ENCODE measurements at regions not wholly inside any gene's neighbourhood (a gene's known extent, or its start where the extent isn't known, plus 50 kb on each side); places are given as distances from the start of the nearest gene placed in this dataset.

DNA sequence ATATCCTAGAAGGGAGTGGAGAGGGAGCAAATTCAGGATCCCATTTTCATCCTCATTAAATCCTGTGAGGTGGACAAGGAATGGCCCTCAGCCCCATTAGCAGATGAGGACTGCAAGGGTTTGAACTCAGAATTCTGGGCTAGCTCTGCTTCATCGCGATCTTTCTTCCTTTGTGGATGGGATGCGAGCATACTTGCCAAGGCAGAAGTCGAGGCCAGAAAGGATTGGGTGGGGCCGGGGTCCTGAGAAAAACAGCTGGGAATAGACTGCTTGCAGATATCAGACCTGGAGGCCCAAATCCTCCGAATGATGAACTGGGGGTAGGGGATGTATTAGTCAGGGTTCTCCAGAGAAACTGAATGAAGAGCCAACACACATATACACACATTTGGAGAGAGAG, 179.0 kb downstream of the CHST1 start:
- TF ChIP-seq FOXM1 (IDR thresholded peaks at IDR 0.05; ENCODE audit: borderline replicate concordance, low read depth) (no peak), EP300 (IDR thresholded peaks at IDR 0.05; ENCODE audit: borderline replicate concordance) (no peak), RAD21 (IDR thresholded peaks at IDR 0.05; ENCODE audit: low read depth) (no peak), ZBTB7A (IDR thresholded peaks at IDR 0.05; ENCODE audit: low read depth) (no peak), TAF1 (IDR thresholded peaks at IDR 0.05; ENCODE audit: low read depth) (no peak), NFIC (IDR thresholded peaks at IDR 0.05) (no peak), TCF12 (IDR thresholded peaks at IDR 0.05; ENCODE audit: low read depth) (no peak), EGR1 (IDR thresholded peaks at IDR 0.05) (no peak), YY1 (IDR thresholded peaks at IDR 0.05; ENCODE audit: low read depth) (no peak), CEBPB (IDR thresholded peaks at IDR 0.05) (no peak), CREB1 (IDR thresholded peaks at IDR 0.05; ENCODE audit: low read depth) (no peak)
- TF ChIP-seq, protein P1, sequence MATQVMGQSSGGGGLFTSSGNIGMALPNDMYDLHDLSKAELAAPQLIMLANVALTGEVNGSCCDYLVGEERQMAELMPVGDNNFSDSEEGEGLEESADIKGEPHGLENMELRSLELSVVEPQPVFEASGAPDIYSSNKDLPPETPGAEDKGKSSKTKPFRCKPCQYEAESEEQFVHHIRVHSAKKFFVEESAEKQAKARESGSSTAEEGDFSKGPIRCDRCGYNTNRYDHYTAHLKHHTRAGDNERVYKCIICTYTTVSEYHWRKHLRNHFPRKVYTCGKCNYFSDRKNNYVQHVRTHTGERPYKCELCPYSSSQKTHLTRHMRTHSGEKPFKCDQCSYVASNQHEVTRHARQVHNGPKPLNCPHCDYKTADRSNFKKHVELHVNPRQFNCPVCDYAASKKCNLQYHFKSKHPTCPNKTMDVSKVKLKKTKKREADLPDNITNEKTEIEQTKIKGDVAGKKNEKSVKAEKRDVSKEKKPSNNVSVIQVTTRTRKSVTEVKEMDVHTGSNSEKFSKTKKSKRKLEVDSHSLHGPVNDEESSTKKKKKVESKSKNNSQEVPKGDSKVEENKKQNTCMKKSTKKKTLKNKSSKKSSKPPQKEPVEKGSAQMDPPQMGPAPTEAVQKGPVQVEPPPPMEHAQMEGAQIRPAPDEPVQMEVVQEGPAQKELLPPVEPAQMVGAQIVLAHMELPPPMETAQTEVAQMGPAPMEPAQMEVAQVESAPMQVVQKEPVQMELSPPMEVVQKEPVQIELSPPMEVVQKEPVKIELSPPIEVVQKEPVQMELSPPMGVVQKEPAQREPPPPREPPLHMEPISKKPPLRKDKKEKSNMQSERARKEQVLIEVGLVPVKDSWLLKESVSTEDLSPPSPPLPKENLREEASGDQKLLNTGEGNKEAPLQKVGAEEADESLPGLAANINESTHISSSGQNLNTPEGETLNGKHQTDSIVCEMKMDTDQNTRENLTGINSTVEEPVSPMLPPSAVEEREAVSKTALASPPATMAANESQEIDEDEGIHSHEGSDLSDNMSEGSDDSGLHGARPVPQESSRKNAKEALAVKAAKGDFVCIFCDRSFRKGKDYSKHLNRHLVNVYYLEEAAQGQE (IDR thresholded peaks at IDR 0.05; ENCODE audit: low read depth) = no peak
- TF ChIP-seq, protein P2, sequence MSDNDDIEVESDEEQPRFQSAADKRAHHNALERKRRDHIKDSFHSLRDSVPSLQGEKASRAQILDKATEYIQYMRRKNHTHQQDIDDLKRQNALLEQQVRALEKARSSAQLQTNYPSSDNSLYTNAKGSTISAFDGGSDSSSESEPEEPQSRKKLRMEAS (IDR thresholded peaks at IDR 0.05) = no peak
- TF ChIP-seq, protein P3, sequence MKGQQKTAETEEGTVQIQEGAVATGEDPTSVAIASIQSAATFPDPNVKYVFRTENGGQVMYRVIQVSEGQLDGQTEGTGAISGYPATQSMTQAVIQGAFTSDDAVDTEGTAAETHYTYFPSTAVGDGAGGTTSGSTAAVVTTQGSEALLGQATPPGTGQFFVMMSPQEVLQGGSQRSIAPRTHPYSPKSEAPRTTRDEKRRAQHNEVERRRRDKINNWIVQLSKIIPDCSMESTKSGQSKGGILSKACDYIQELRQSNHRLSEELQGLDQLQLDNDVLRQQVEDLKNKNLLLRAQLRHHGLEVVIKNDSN (IDR thresholded peaks at IDR 0.05) = no peak

DNA sequence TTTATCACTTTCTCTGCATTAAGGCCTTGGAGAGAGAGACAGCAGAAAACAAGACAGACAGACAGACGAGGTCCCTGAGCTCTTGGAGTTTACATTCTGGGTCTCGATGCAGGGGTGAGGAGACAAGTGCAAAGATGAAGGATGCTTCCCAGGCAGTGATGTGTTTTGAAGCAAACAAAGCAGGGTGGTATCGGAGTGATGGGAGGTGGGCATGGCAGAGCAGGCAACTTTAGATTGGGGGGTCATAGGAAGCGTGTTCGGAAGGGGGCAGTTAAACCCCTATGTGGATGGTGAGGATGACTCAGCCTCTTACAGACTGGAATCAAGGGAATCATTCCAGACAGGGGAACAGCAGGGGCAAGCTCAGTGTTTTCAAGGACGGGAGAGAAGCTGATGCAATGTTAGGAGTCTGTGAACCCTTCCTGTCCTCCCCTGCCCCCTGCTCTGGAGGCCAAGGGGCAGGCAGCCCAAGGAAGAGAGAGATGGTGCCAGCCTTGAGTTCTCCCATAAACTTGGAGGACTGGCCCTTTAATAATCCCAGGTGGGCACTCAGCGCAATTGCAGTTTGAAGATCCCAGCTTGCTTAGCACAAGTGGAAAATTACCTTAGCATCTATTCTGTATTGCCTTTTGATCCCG, 180.2 kb downstream of the CHST1 start:
- TF ChIP-seq RAD21 (IDR thresholded peaks at IDR 0.05; ENCODE audit: low read depth) = no peak
- TF ChIP-seq, protein P3 (IDR thresholded peaks at IDR 0.05) = no peak
- no peak for TF ChIP-seq CEBPB (IDR thresholded peaks at IDR 0.05)
- TF ChIP-seq TCF12 (IDR thresholded peaks at IDR 0.05; ENCODE audit: low read depth) = no peak
- no peak for TF ChIP-seq EGR1 (IDR thresholded peaks at IDR 0.05)
- TF ChIP-seq EP300 (IDR thresholded peaks at IDR 0.05; ENCODE audit: borderline replicate concordance) = no peak
- TF ChIP-seq CREB1 (IDR thresholded peaks at IDR 0.05; ENCODE audit: low read depth) = no peak

DNA sequence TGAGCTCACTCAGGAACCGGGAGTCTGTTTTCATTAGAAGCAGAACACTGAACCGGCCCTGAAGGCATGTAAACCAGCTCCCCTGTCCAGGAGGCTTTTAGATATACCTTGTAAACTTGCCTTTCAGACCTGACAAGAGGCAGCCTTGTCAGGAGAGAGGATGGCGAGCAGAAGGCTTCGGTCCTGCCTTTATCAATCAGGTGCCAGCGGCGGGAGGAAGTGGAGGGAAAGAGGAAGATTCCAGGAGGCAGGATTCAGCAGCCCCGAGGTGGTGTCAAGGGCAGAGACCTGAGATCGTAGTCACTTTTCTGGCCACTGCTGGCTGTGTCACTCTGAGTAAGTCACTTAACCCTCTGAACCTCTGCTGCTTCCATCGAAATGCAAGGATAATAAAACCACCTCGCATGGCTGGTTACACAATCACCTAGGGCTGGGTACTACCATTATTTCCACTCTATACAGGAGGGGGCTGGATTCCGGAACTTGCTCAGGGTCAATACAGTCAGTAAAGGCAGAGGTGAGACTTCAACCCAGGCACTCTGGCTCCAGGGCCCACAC, 181.0 kb downstream of the CHST1 start:
- TF ChIP-seq RAD21 (IDR thresholded peaks at IDR 0.05; ENCODE audit: low read depth) (no peak), TCF12 (IDR thresholded peaks at IDR 0.05; ENCODE audit: low read depth) (no peak), NFIC (IDR thresholded peaks at IDR 0.05) (no peak), ZBTB7A (IDR thresholded peaks at IDR 0.05; ENCODE audit: low read depth) (no peak), CREB1 (IDR thresholded peaks at IDR 0.05; ENCODE audit: low read depth) (no peak)

DNA sequence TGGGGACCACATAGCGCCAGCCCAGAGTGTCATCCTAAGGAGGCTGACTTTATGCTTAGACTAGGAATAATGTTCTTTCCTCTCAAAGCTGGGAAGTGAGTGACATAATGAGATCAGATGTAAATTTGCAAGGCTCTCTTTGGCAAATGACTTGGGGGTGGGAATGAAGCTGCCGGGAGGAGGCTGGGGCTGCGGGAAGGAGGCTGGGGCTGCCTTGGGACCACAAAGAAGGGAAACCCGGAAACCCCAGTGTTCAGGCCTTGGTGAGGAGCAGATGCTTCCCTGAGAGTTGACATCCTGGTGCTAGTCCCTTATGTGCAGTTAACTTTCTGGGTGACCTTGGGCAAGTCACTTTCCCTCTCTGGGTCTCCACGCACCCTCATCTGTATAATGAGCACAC, 182.0 kb downstream of the CHST1 start:
- TF ChIP-seq CREB1 (IDR thresholded peaks at IDR 0.05; ENCODE audit: low read depth) = no peak

DNA sequence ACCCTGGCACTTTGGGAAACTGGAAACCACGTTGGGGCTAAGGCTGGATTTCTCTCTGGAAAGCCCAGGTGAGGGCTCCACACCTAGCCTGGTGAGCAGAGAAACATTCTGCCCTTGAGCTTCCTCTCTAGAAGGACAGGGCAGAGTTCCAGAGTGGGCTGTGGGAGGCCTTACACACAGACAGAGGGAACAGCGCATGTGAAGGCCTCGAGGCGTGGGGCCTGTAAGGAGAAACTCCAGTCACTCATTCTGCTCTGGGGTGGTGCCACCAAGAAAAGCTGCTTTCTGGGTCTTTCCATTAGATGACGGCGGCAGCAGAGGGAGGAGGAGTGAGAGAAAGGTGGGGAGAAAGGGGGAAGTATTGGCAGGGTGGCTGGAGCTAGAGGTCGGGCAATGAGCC, 183.1 kb downstream of the CHST1 start:
- TF ChIP-seq CREB1 (IDR thresholded peaks at IDR 0.05; ENCODE audit: low read depth) (no peak), CEBPB (IDR thresholded peaks at IDR 0.05) (no peak), ZBTB7A (IDR thresholded peaks at IDR 0.05; ENCODE audit: low read depth) (no peak), NFIC (IDR thresholded peaks at IDR 0.05) (no peak), FOXM1 (IDR thresholded peaks at IDR 0.05; ENCODE audit: borderline replicate concordance, low read depth) (no peak), EGR1 (IDR thresholded peaks at IDR 0.05) (no peak), YY1 (IDR thresholded peaks at IDR 0.05; ENCODE audit: low read depth) (no peak), EP300 (IDR thresholded peaks at IDR 0.05; ENCODE audit: borderline replicate concordance) (no peak)
- TF ChIP-seq, protein P1 (IDR thresholded peaks at IDR 0.05; ENCODE audit: low read depth) = no peak
- TF ChIP-seq, protein P2 (IDR thresholded peaks at IDR 0.05) = no peak

DNA sequence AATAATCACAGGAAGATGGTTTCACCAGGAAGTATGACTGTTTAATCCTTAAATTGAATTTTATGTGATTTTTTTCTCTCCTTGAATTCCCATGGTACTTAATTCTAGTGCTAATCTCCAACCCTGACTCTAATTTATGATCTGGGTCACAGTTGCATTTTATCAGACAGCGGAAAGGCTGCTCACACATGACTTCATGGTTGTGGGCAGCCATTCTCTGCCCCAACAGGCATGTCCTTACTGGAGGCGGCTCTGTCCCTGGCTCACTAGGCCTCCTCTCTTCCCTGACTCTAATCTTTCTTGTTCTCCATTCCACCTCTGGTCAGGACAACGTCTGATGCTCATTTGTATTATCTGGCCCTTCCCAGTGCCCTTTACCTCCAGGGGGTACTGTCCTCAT, 184.4 kb downstream of the CHST1 start:
- TF ChIP-seq, protein P3 (IDR thresholded peaks at IDR 0.05) = no peak
- TF ChIP-seq EP300 (IDR thresholded peaks at IDR 0.05; ENCODE audit: borderline replicate concordance) = no peak
- TF ChIP-seq, protein P2 (IDR thresholded peaks at IDR 0.05) = no peak

Data from Ishikawa (cell line).